AG04450 (cell line): ENCODE measurements at regions not wholly inside any gene's neighbourhood (a gene's known extent, or its start where the extent isn't known, plus 50 kb on each side); places are given as distances from the start of the nearest gene placed in this dataset.

ENCODE experiments used
- CTCF ChIA-PET: fragments of 300-600, 350-600 bp; formaldehyde crosslinking; extraction: SDS; loops from one replicate; lab custom pipeline; 2022; ENCODE audit warnings: antibody characterized with exemption, inconsistent platforms; lab: Charles Lee
- POLR2A ChIA-PET: fragments of 350-600 bp; formaldehyde crosslinking; extraction: SDS; loops from one replicate; lab custom pipeline; 2021; ENCODE audit warnings: antibody characterized with exemption, inconsistent platforms; lab: Yijun Ruan, JAX
- DNase-seq: peaks from one replicate; pipeline ENCODE4 v3.0.0-alpha.2; 2011; ENCODE audit warnings: low read depth, low spot score
- H3K27ac ChIP-seq: one replicate; pipeline ENCODE4 v1.5.1; 2012; ENCODE audit warnings: low read depth, low read length, control low read depth
- H3K27me3 ChIP-seq: one replicate; pipeline ENCODE4 v1.6.0; 2012; ENCODE audit warnings: low read length; ENCODE audit not compliant: control insufficient read depth, insufficient read depth
- H3K4me3 ChIP-seq: 2 replicates; pipeline ENCODE4 v1.5.1; 2011; ENCODE audit warnings: mild to moderate bottlenecking, low read depth, low read length, control low read depth
- H3K9me3 ChIP-seq: 2 replicates; pipeline ENCODE4 v1.5.1; 2012; ENCODE audit warnings: low read length; ENCODE audit not compliant: control insufficient read depth, insufficient read depth
- TF ChIP-seq, protein P1 (sequence below): IDR thresholded peaks from 2 replicates; pipeline ENCODE4 v1.5.1; 2011; ENCODE audit warnings: low read depth, low read length, control low read depth, inconsistent platforms

DNA sequence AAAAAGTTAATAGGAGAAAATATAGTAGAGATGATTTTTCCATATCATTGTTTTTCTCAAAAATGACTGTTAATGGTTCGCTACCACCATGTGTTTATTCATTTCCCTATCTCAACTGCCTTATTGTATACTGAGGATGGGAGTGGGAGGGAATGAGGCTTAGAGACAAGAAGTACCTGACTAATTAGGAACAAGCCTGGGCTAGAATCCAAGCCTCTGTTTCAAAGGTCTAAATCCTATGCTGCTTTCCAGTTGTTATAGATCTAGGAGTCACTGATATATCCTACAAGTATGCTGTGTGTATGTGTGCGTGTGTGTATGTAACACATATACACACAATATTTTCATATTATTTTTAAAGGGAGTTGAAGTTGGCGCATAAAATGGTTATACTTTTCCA is 465.9 kb downstream of the EPHA4 start:
- H3K9me3 ChIP-seq = no peaks in the 10 kb centered on the region; the same call in 1 of the 2 replicates
- CTCF ChIA-PET = no interaction called here
- no peak overlapping the region for H3K4me3 ChIP-seq
- DNase-seq = no peak
- POLR2A ChIA-PET = no interaction called here
- H3K27ac ChIP-seq = no peak overlapping the region
- TF ChIP-seq, protein P1, sequence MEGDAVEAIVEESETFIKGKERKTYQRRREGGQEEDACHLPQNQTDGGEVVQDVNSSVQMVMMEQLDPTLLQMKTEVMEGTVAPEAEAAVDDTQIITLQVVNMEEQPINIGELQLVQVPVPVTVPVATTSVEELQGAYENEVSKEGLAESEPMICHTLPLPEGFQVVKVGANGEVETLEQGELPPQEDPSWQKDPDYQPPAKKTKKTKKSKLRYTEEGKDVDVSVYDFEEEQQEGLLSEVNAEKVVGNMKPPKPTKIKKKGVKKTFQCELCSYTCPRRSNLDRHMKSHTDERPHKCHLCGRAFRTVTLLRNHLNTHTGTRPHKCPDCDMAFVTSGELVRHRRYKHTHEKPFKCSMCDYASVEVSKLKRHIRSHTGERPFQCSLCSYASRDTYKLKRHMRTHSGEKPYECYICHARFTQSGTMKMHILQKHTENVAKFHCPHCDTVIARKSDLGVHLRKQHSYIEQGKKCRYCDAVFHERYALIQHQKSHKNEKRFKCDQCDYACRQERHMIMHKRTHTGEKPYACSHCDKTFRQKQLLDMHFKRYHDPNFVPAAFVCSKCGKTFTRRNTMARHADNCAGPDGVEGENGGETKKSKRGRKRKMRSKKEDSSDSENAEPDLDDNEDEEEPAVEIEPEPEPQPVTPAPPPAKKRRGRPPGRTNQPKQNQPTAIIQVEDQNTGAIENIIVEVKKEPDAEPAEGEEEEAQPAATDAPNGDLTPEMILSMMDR = no peak
- H3K27me3 ChIP-seq = no peaks in the 10 kb centered on the region

DNA sequence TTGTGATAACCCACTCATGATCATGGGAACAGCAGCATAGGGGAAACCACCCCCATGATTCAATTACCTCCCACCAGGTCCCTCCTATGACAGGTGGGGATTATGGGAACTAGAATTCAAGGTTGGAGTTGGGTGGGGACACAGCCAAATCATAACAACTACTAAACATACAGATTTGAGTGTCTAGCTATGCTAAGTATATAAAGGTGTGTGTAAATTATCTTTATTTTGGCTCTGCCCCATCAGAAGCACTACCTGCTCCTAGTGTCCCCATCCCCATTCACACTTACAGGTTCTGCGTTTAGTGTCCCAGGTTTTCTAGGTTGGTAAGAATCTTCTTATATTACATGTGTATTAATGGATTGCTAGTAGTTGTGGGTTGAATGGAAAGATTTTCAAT is 464.7 kb downstream of the EPHA4 start:
- CTCF ChIA-PET = no interaction called here
- TF ChIP-seq, protein P1 = no peak

DNA sequence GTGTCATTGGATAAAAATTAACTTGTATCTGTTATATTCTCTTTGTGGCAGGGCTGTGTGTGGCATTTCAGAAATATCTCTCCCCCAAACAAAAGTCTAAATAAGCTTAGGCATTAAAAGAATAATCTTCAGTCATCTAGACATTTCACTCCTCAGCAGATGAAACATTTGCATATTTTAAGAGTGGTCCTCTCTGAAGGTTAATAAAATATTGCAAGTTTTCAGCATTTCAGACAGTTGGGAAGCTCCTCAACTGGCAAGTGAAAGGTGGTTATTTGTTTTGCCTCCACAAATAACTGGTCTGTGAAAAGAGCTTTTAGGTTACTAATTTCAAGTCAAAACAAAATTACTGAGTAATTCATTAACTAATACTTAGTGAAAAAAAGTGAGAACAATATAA is 462.6 kb downstream of the EPHA4 start:
- no peak for DNase-seq
- Histone ChIP-seq H3K27me3 (no peaks in the 10 kb centered on the region), H3K4me3 (no peak overlapping the region), H3K27ac (no peak overlapping the region), H3K9me3 (no peaks in the 10 kb centered on the region; the same call in 1 of the 2 replicates)
- ChIA-PET POLR2A (no interaction called here), CTCF (interaction anchor here (0.6 kb wide), 1 partner anchor 183 kb away, joined by 3 read pairs; no protein-coding TSS in a partner anchor)
- TF ChIP-seq, protein P1 = no peak

More for the DNA sequence above, 464.7 kb downstream of the EPHA4 start:
- H3K27me3 ChIP-seq = no peaks in the 10 kb centered on the region
- POLR2A ChIA-PET = no interaction called here
- no peaks in the 10 kb centered on the region; the same call in 1 of the 2 replicates for H3K9me3 ChIP-seq
- no peak overlapping the region for H3K27ac ChIP-seq
- no peak overlapping the region for H3K4me3 ChIP-seq
- DNase-seq = no peak

DNA sequence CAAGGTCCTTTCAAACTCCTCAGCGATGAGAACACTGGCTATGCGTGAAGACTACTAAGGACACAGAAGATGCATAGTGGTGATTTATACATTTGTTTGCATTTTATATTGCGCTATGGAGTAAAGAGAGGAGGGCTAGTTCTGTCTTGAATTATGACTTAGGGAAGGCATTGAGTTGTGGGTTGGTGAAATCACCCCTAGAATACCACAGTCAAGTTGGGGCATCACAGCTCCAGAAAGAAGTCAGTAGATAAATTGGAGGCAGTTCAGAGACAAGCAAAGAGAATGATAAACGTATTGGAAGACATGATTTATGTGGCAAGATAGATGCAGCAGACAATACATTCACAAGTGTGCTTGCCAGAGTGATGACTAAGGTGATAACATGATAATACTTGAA is 460.4 kb downstream of the EPHA4 start:
- Histone ChIP-seq H3K9me3 (no peaks in the 10 kb centered on the region), H3K27me3 (no peaks in the 10 kb centered on the region), H3K4me3 (no peak overlapping the region), H3K27ac (no peak overlapping the region)
- CTCF ChIA-PET = no interaction called here
- no peak for DNase-seq
- TF ChIP-seq, protein P1 = no peak
- POLR2A ChIA-PET = no interaction called here

DNA sequence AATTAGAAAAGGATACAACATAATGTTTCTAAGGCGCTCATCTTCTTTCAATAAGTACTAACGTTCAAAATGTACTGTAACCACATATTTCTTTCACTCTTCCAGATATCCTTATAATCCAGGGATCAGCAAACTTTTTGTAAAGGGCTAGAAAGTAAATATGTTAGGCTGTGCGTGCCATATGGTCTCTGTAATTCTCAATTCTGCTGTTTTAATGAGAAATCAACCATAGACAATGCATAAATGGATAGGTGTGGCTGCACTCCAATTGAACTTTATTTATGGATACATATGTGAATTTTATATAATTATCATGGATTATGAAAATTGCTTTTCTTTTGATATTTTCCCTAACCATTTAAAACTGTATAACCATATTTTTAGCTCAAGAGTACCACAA is 459.4 kb downstream of the EPHA4 start:
- TF ChIP-seq, protein P1 = no peak
- Histone ChIP-seq H3K27ac (no peak overlapping the region), H3K27me3 (no peaks in the 10 kb centered on the region), H3K4me3 (no peak overlapping the region), H3K9me3 (no peaks in the 10 kb centered on the region)
- DNase-seq = no peak
- ChIA-PET POLR2A (no interaction called here), CTCF (no interaction called here)
